ENCODE measurements at regions not wholly inside any gene's neighbourhood (a gene's known extent, or its start where the extent isn't known, plus 50 kb on each side); places are given as distances from the start of the nearest gene placed in this dataset.
"Not testable (repeated sequence)": the region's sequence is repeated elsewhere in the genome, so short reads cannot be mapped to it uniquely, and the experiment has no call there.

GRCh38 chr3:137148406-137148805, 190.6 kb downstream of the IL20RB start:
- H3K4me1 ChIP-seq: no peaks in the 10 kb centered on the region
- in situ Hi-C loops (cut with MboI; ENCODE audit: low sequenced_read_pairs): no loop called here
- DNase-seq (ENCODE audit: low spot score in 2 of 2): no peak
- peaks cover 11% of the 10 kb centered on the region for H3K27me3 ChIP-seq (ENCODE audit: low read depth)
- H3K9me3 ChIP-seq: no peaks in the 10 kb centered on the region
- H3K4me3 ChIP-seq: no peak overlapping the region
- H3K36me3 ChIP-seq (replicated peaks): no peaks in the 10 kb centered on the region

DNA sequence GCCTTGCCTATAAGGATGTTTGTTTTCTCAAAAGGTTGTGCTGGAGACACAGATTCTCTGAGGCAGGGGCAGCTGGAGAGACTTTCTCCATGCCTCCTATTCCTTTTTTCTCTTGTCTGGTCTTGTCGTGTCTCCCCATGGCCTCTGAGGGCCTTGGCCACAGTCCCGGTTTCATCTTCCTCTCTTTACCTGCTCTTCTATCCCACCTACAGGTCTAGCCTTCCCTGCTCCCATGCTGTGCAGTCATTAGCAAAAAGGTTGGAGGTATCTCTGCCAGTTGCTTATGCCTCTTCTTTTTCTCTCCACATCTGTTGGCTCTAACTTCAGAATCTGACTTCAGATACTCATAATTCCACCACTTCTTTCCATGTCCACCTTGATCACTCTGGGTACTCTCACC, 191.1 kb downstream of the IL20RB start:
- in situ Hi-C loops (cut with MboI; ENCODE audit: low sequenced_read_pairs): no loop called here
- peaks cover 11% of the 10 kb centered on the region for H3K27me3 ChIP-seq (ENCODE audit: low read depth)
- H3K4me3 ChIP-seq: no peak overlapping the region
- H3K36me3 ChIP-seq (replicated peaks): no peaks in the 10 kb centered on the region
- no peaks in the 10 kb centered on the region for H3K9me3 ChIP-seq
- no peak for DNase-seq (ENCODE audit: low spot score in 2 of 2)
- H3K4me1 ChIP-seq: no peaks in the 10 kb centered on the region

GRCh38 chr3:137150825-137151224, 193.0 kb downstream of the IL20RB start:
- H3K27me3 ChIP-seq (ENCODE audit: low read depth): peaks cover 11% of the 10 kb centered on the region
- in situ Hi-C loops (cut with MboI; ENCODE audit: low sequenced_read_pairs): no loop called here
- H3K9me3 ChIP-seq: no peaks in the 10 kb centered on the region
- no peaks in the 10 kb centered on the region for H3K4me1 ChIP-seq
- H3K36me3 ChIP-seq (replicated peaks): no peaks in the 10 kb centered on the region
- DNase-seq (ENCODE audit: low spot score in 2 of 2): no peak
- H3K4me3 ChIP-seq: no peak overlapping the region

GRCh38 chr3:137153046-137153445, 195.3 kb downstream of the IL20RB start:
- H3K4me3 ChIP-seq; in situ Hi-C loops (cut with MboI; ENCODE audit: low sequenced_read_pairs); H3K27me3 ChIP-seq (ENCODE audit: low read depth); H3K36me3 ChIP-seq (replicated peaks); H3K4me1 ChIP-seq; DNase-seq (ENCODE audit: low spot score in 2 of 2); H3K9me3 ChIP-seq: not testable (repeated sequence)

DNA sequence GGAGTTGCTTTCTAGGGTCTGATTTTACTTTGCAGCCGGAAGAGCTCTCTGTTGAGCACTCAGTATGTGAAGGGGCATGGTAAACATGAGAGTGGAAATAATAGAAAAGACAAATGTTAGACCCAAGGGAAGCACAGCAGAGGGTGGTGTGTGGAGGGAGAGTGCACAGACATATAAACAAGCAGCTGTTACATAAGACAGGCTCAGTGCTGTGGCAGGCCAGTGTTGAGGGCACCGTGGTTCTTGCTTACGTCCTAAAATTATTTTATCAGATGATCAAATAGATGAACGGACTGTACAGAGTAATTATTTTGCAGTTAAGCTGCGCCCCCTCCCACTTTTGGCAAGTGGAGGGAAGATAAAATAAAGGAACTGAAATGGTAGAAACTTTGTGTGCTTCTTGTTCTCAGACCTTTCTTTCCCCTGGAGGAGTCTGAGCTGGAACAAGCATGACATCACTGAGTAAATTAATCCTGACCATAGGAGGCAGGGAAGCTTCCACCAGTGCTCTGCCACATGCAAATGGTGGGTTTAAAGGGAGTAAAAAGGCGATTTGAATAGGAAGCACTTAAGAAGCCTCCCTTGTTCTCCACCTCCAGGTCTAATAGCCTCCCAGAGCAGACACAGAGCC, 205.6 kb downstream of the IL20RB start:
- DNase-seq (ENCODE audit: low spot score in 2 of 2): no peak
- no peak overlapping the region for H3K4me3 ChIP-seq

GRCh38 chr3:137163958-137164357, 206.2 kb downstream of the IL20RB start:
- H3K9me3 ChIP-seq: no peaks in the 10 kb centered on the region
- H3K27me3 ChIP-seq (ENCODE audit: low read depth): no peaks in the 10 kb centered on the region; the same call in 1 of the 2 replicates
- DNase-seq (ENCODE audit: low spot score in 2 of 2): no peak
- no peak overlapping the region for H3K4me3 ChIP-seq
- in situ Hi-C loops (cut with MboI; ENCODE audit: low sequenced_read_pairs): no loop called here
- H3K4me1 ChIP-seq: no peaks in the 10 kb centered on the region
- H3K36me3 ChIP-seq (replicated peaks): no peaks in the 10 kb centered on the region

More for the DNA sequence above, 205.6 kb downstream of the IL20RB start:
- in situ Hi-C loops (cut with MboI; ENCODE audit: low sequenced_read_pairs): no loop called here
- no peaks in the 10 kb centered on the region for H3K4me1 ChIP-seq
- H3K27me3 ChIP-seq (ENCODE audit: low read depth): no peaks in the 10 kb centered on the region; the same call in 1 of the 2 replicates
- no peaks in the 10 kb centered on the region for H3K9me3 ChIP-seq
- no peaks in the 10 kb centered on the region for H3K36me3 ChIP-seq (replicated peaks)

- Histone ChIP-seq H3K36me3 (replicated peaks) (no peaks in the 10 kb centered on the region), H3K4me1 (no peaks in the 10 kb centered on the region), H3K9me3 (no peaks in the 10 kb centered on the region), H3K27me3 (ENCODE audit: low read depth) (no peaks in the 10 kb centered on the region; the same call in 1 of the 2 replicates), H3K4me3 (no peak overlapping the region)
- DNase-seq (ENCODE audit: low spot score in 2 of 2): no peak
- in situ Hi-C loops (cut with MboI; ENCODE audit: low sequenced_read_pairs): no loop called here
Measured at GRCh38 chr3:137165117-137165806, 207.5 kb downstream of the IL20RB start.

GRCh38 chr3:137171834-137172603, 214.2 kb downstream of the IL20RB start:
- Histone ChIP-seq H3K4me3 (no peak overlapping the region), H3K9me3 (no peaks in the 10 kb centered on the region), H3K4me1 (no peaks in the 10 kb centered on the region), H3K27me3 (ENCODE audit: low read depth) (no peaks in the 10 kb centered on the region), H3K36me3 (replicated peaks) (no peaks in the 10 kb centered on the region)
- in situ Hi-C loops (cut with MboI; ENCODE audit: low sequenced_read_pairs): no loop called here
- DNase-seq (ENCODE audit: low spot score in 2 of 2): no peak

DNA sequence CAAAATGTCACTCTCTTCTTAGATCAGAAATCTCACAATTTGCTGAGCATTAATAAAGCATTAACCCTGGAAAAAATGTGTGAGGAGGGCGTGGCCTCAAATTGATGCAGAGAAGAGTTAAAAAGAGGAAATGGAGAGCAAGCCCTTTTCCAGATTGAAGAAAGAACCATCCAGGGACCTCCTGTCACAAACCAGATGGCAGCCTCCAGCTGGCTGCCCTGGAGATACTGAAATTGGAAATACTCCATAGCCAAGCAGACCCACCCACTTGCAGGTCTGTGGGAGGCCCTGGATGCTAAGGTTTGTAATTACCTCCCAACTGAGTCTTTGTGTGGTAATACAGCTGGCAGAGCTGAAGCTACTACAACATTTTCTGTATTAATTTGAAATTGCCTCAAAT, 214.9 kb downstream of the IL20RB start:
- no peaks in the 10 kb centered on the region for H3K27me3 ChIP-seq (ENCODE audit: low read depth)
- no peaks in the 10 kb centered on the region for H3K9me3 ChIP-seq
- H3K4me3 ChIP-seq: no peak overlapping the region
- no peaks in the 10 kb centered on the region for H3K4me1 ChIP-seq
- in situ Hi-C loops (cut with MboI; ENCODE audit: low sequenced_read_pairs): no loop called here
- H3K36me3 ChIP-seq (replicated peaks): no peaks in the 10 kb centered on the region
- DNase-seq (ENCODE audit: low spot score in 2 of 2): no peak

DNA sequence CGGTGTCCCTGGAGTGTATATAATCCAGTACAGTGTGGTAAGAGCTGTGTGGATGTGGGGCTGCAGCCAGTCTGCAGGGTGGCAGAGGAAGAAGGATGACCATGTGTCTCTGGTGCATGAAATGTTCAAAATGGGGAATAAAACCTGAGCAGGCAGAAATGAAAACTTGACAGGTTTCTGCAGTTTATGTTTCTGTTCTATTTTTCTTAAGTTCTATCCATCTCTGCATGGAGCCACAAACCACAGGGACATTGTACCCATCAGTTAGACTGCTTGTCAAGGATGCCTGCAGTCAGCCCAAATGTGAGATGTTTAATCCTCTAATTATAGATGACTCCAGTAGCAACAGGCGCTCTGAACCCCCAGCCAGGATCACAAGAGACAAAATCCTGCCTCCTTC, 216.7 kb downstream of the IL20RB start:
- no peak for DNase-seq (ENCODE audit: low spot score in 2 of 2)

GRCh38 chr3:137180220-137180619, 222.4 kb downstream of the IL20RB start:
- H3K27me3 ChIP-seq (ENCODE audit: low read depth): no peaks in the 10 kb centered on the region
- H3K4me1 ChIP-seq: no peaks in the 10 kb centered on the region
- in situ Hi-C loops (cut with MboI; ENCODE audit: low sequenced_read_pairs): no loop called here
- H3K9me3 ChIP-seq: no peaks in the 10 kb centered on the region
- H3K36me3 ChIP-seq (replicated peaks): no peaks in the 10 kb centered on the region
- H3K4me3 ChIP-seq: no peak overlapping the region
- DNase-seq (ENCODE audit: low spot score in 2 of 2): no peak

More for the DNA sequence above, 216.7 kb downstream of the IL20RB start:
- no peaks in the 10 kb centered on the region for H3K9me3 ChIP-seq
- H3K36me3 ChIP-seq (replicated peaks): no peaks in the 10 kb centered on the region
- H3K27me3 ChIP-seq (ENCODE audit: low read depth): no peaks in the 10 kb centered on the region
- in situ Hi-C loops (cut with MboI; ENCODE audit: low sequenced_read_pairs): no loop called here
- H3K4me1 ChIP-seq: no peaks in the 10 kb centered on the region
- no peak overlapping the region for H3K4me3 ChIP-seq

DNA sequence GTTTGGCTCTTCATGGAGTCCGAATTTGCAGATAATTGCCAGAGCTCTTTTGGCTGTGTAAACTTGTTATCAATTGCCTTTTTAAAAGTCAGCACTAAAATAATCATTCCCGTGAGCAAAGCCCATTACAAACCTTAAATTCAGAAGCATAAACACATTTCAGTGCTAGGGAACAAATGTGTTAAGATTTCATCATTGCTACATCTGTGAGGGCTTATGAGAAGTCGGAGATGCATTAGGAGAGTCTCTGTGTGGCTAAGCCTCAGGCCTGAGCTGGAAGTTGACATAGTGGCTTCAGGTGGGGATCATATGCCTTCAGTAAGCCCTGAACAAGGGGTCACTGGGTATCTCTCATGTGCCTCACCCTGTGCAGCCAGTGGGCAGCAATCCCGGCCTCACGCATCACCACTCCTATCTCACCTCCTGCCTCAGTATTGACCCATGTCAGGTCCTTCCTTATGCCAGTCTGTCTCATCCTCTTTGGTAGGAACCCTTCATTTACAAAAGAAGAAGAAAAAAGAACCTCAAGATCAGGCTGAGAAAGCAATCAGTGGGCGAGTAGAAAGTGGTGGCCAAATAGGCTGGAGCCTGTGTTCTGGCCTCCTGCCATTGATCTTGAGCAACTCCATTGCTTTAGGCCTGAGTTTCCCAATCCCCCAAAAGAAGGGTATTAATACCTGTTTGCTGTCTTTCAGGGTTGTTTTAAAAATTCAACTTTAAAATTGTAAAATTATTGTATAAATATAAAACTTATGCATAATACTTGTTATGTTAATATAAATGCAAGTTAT, 233.5 kb downstream of the IL20RB start:
- no peak for DNase-seq (ENCODE audit: low spot score in 2 of 2)
- H3K27me3 ChIP-seq (ENCODE audit: low read depth): no peaks in the 10 kb centered on the region
- no peaks in the 10 kb centered on the region for H3K9me3 ChIP-seq
- H3K4me1 ChIP-seq: no peaks in the 10 kb centered on the region
- no peaks in the 10 kb centered on the region for H3K36me3 ChIP-seq (replicated peaks)
- H3K4me3 ChIP-seq: no peak overlapping the region
- in situ Hi-C loops (cut with MboI; ENCODE audit: low sequenced_read_pairs): no loop called here

- no peaks in the 10 kb centered on the region for H3K4me1 ChIP-seq
- no peaks in the 10 kb centered on the region for H3K9me3 ChIP-seq
- no peaks in the 10 kb centered on the region for H3K36me3 ChIP-seq (replicated peaks)
- no peak for DNase-seq (ENCODE audit: low spot score in 2 of 2)
- in situ Hi-C loops (cut with MboI; ENCODE audit: low sequenced_read_pairs): no loop called here
- no peaks in the 10 kb centered on the region for H3K27me3 ChIP-seq (ENCODE audit: low read depth)
- H3K4me3 ChIP-seq: no peak overlapping the region
Measured at GRCh38 chr3:137191951-137192350, 234.2 kb downstream of the IL20RB start.
